ENCODE measurements at regions not wholly inside any gene's neighbourhood (a gene's known extent, or its start where the extent isn't known, plus 50 kb on each side); places are given as distances from the start of the nearest gene placed in this dataset.
"Not testable (repeated sequence)": the region's sequence is repeated elsewhere in the genome, so short reads cannot be mapped to it uniquely, and the experiment has no call there.

GRCh38 chr21:33993286-33994231, 78.0 kb upstream of the ATP5PO start:
- H3K9me3 ChIP-seq (ENCODE audit: control insufficient read depth, insufficient read depth, low read depth, low read length): no peaks in the 10 kb centered on the region
- no peak overlapping the region for H3K4me3 ChIP-seq (ENCODE audit: low read depth, low read length)
- no peaks in the 10 kb centered on the region for H3K36me3 ChIP-seq (ENCODE audit: control insufficient read depth in 2 of 2, insufficient read depth in 1 of 2, low read length in 2 of 2)
- H3K4me1 ChIP-seq (ENCODE audit: control insufficient read depth, insufficient read depth, low read length): no peaks in the 10 kb centered on the region
- POLR2A ChIA-PET: no interaction called here
- TF ChIP-seq ZNF311 (tag by site-specific recombination; IDR thresholded peaks at IDR 0.05; ENCODE audit: borderline replicate concordance) (no peak), ZFP3 (tag by site-specific recombination; IDR thresholded peaks at IDR 0.05; ENCODE audit: low read depth) (no peak), ZNF596 (tag by site-specific recombination; IDR thresholded peaks at IDR 0.05) (no peak), MYNN (tag by site-specific recombination; IDR thresholded peaks at IDR 0.05; ENCODE audit: borderline replicate concordance) (no peak), WT1 (tag by site-specific recombination; IDR thresholded peaks at IDR 0.05) (peak; percentile 28; the same call in 1 of the 2 replicates), ZSCAN5A (tag by site-specific recombination; IDR thresholded peaks at IDR 0.05) (no peak), ZNF169 (tag by site-specific recombination; IDR thresholded peaks at IDR 0.05) (no peak)
- CTCF ChIA-PET: no interaction called here
- no peak overlapping the region for H3K27ac ChIP-seq (ENCODE audit: extremely low read depth, low read depth, low read length)

- CTCF ChIA-PET; H3K4me1 ChIP-seq (ENCODE audit: control insufficient read depth, insufficient read depth, low read length); POLR2A ChIA-PET; H3K9me3 ChIP-seq (ENCODE audit: control insufficient read depth, insufficient read depth, low read depth, low read length); H3K4me3 ChIP-seq (ENCODE audit: low read depth, low read length); H3K27ac ChIP-seq (ENCODE audit: extremely low read depth, low read depth, low read length); H3K36me3 ChIP-seq (ENCODE audit: control insufficient read depth in 2 of 2, insufficient read depth in 1 of 2, low read length in 2 of 2): not testable (repeated sequence)
- peak; percentile 60 for TF ChIP-seq SETDB1 (IDR thresholded peaks at IDR 0.05; ENCODE audit: insufficient read length, low read length)
Measured at GRCh38 chr21:33992412-33992811, 76.8 kb upstream of the ATP5PO start.

- H3K4me3 ChIP-seq (ENCODE audit: low read depth, low read length): no peak overlapping the region
- ChIA-PET CTCF (no interaction called here), POLR2A (no interaction called here)
- no peaks in the 10 kb centered on the region for H3K36me3 ChIP-seq (ENCODE audit: control insufficient read depth in 2 of 2, insufficient read depth in 1 of 2, low read length in 2 of 2)
- no peak overlapping the region for H3K27ac ChIP-seq (ENCODE audit: extremely low read depth, low read depth, low read length)
- no peaks in the 10 kb centered on the region for H3K4me1 ChIP-seq (ENCODE audit: control insufficient read depth, insufficient read depth, low read length)
- H3K9me3 ChIP-seq (ENCODE audit: control insufficient read depth, insufficient read depth, low read depth, low read length): no peaks in the 10 kb centered on the region
- TF ChIP-seq AEBP2 (tag by site-specific recombination; IDR thresholded peaks at IDR 0.05; ENCODE audit: borderline replicate concordance): no peak
- no peak for TF ChIP-seq ELK4 (IDR thresholded peaks at IDR 0.05; ENCODE audit: borderline replicate concordance, low read depth, low read length)
- TF ChIP-seq ZNF837 (tag by site-specific recombination; IDR thresholded peaks at IDR 0.05): no peak
- no peak for TF ChIP-seq ZBTB11 (tag by site-specific recombination; conservative IDR thresholded peaks at IDR 0.05; ENCODE audit: low read depth)
- no peak for TF ChIP-seq ZBTB21 (tag by site-specific recombination; IDR thresholded peaks at IDR 0.05)
- no peak for TF ChIP-seq ZFP3 (tag by site-specific recombination; IDR thresholded peaks at IDR 0.05; ENCODE audit: low read depth)
- no peak for TF ChIP-seq KLF10 (tag by site-specific recombination; IDR thresholded peaks at IDR 0.05)
- no peak for TF ChIP-seq ATF2 (tag by site-specific recombination; IDR thresholded peaks at IDR 0.05; ENCODE audit: low read depth)
- TF ChIP-seq ZNF211 (tag by site-specific recombination; IDR thresholded peaks at IDR 0.05; ENCODE audit: low read depth): no peak
- TF ChIP-seq BCL11B (tag by site-specific recombination; IDR thresholded peaks at IDR 0.05; ENCODE audit: low read depth): no peak
- no peak for TF ChIP-seq ZBTB10 (tag by site-specific recombination; IDR thresholded peaks at IDR 0.05)
Measured at GRCh38 chr21:33991133-33991532, 75.5 kb upstream of the ATP5PO start.
